CD4-positive, alpha-beta T cell treated with Interleukin-15 for 1 hour (primary cell): ENCODE measurements at regions not wholly inside any gene's neighbourhood (a gene's known extent, or its start where the extent isn't known, plus 50 kb on each side); places are given as distances from the start of the nearest gene placed in this dataset.
"Not testable (repeated sequence)": the region's sequence is repeated elsewhere in the genome, so short reads cannot be mapped to it uniquely, and the experiment has no call there.

ENCODE experiments used
- DNase-seq: peaks from one replicate; pipeline ENCODE4 v3.0.0-alpha.2; 2020

DNA sequence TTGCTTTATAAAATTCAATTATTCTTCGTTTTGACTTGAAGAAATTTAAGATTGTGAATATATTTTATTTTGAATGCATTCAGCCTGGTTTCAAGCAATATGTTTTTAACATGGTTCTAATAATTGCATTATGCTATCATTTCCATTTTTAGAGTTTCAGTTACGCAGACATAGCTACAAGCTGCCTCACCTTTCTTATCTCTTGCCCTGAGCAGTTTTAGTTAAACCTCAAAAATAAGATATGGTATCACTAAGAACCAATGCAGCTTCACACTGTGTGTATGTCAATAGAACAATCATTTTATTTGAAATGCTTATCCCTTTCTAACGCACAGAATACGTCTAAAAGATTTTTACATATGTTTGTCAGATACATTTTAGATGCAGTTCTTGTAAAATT lies 632.6 kb upstream of the KCND2 start:
- DNase-seq, result no peak

DNA sequence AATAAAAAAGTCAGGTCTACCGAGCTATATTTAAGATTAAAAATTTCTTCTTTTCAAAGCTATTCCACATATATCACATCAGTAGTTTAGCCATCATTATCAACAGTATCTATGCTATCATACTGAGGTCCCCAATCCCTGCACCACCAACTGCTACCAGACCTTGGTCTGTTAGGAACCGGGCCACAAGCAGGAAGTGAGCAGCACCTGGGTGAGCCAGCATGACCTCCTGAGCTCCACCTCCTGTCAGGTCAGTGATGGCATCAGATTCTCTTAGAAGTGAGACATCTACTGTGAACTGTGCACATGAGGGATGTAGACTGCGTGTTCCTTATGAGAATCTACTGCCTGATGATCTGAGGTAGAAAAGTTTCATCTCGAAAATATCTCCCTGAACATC lies 632.1 kb upstream of the KCND2 start:
- DNase-seq, result no peak

DNA sequence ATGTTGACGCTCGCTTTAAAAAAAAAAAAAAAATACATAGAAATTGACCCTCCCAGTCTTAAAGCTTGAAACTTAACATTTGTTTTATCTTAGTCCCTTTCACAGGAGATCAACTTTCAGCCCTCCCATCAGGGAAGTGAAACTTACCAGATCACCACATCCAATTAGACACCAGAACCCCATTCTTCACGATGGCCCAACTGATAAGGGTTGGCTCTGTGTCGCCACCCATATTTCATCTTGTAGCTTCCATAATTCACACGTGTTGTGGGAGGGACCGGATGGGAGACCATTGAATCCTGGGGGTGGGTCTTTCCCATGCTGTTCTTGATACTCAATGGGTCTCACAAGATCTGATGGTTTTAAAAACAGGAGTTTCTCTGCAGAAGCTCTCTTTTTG lies 629.4 kb upstream of the KCND2 start:
- DNase-seq, result no peak

DNA sequence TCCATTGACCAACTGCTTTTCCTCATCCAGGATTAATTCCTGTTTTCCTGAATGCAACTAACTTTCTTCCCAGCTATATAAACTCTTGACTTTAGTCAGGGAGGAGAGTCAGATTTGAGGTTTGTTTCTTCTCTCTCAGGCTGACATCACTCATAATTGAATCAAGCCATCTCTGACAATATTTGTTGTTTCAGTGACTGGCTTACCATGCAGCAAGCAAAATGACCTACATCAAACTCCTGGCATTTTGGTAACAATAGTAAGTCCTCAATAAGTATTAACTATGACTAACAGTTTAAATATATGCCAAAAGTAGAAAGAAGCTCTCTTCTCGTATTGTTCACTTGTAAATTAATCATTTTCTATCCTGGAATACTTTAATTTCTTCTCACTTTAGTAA lies 625.7 kb upstream of the KCND2 start:
- no peak for DNase-seq

DNA sequence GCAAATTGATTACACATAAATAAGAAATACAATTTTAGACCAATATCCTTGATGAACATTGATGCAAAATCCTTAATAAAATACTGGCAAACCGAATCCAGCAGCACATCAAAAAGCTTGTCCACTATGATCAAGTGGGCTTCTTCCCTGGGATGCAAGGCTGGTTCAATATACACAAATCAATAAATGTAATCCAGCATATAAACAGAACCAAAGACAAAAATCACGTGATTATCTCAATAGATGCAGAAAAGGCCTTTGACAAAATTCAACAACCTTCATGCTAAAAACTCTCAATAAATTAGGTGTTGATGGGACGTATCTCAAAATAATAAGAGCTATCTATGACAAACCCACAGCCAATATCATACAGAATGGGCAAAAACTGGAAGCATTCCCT lies 624.2 kb upstream of the KCND2 start:
- DNase-seq, result not testable (repeated sequence)

DNA sequence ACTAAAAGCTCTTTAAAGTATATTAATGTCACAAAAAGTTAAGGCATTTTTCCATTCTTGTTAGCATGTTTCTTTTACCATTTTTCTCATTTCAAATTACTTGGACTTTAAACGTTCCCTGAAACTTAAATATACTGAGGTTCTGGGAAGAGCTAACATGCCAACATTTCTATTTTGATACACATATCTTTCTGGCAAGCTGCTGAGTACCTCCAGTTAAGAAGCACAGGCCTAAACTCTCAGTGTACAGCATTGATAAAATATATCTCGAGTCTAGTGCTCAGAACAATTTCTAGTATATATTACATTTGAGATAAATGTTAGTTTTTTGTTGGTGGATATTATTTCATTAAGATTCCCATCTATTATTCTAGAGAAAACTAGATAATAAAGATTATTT lies 612.9 kb upstream of the KCND2 start:
- DNase-seq, result no peak

DNA sequence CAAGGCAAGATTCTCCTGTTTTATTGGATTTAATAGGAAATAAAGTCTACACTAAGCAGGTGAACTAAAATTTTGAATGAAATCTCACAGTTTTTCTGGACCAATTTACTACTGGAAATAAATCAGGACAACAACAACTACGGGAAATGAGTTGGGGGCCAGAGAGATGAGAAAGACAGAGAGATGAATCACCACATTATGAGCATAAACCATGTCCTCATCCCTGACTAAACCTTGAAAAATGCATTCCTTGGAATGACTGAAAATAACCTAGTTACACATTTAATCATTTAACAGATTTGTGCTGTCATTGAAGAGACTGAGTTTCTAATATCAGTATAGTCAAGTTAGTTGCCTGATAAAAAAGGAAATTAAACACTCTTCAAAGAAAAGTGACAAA lies 608.4 kb upstream of the KCND2 start:
- DNase-seq, result no peak

DNA sequence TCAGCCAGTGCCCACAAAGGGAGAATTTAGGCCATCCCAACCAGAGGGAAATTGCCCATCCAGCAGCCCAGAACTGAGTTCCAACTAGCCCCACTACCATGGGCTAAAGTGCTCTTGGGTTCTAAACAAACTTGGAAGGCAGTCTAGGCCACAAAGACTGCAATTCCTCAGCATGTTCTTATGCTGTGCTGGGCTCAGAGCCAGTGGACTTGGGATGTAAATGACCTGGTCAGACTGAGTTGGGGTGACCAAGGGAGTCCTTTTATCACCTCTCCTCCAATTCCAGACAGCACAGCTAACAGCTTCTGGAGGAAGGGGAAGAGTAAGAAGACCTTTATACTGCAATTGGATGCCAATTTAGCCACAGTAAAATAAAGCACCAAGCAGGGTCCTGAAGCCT lies 607.2 kb upstream of the KCND2 start:
- DNase-seq, result no peak

DNA sequence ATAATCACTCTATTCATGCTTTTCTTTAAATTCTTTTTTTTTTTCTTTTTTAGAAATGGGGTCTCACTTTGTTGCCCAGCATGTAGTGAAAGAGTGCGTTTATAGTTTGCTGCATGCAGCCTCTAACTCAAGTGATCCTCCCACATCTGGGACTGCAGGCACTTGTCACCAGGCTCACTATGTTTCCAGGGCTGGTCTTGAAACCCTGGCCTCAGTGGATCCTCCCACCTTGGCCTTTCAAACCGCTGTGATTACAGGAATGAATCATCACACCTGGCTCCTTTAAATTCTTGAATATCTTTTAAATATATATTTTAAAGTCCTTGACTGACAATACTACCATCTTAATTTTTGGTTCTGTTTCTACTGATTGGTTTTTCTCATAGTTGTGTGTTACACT lies 591.6 kb upstream of the KCND2 start:
- DNase-seq, result no peak

DNA sequence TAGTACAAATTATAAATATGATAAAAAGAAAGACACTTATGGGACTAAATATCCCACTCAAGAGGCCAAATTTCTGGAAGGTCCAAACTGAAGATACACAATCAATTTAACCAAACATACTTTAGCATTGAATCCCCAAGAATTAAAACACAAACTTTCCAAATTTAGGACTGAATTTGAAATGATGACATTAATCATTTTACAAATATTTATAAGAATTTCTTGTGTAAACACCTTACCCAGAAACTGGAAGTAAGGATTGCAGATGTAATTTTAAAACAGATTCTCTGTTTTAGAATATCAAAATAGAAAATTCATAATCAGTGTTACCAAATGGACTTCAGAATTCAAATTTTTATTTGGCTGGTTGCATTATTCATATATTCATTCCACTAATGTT lies 588.2 kb upstream of the KCND2 start:
- no peak for DNase-seq

DNA sequence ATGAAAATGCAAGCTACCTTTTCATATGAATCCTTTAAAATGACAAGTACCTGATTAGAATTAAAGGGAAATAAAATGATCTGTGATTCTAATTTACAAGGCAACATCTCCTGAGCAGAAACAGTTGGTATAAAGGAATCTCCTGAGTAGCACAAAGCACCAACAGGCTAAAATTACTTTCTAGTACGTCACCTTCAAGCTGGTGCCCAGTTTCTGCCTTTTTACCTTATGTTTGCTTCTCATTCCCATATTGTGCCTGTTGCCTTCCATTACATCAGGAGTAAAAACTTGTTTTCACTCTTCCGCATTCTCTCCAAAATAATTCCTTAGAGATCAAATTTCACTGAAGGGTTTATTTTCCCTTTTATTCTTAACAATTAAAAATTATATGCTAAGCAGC lies 587.1 kb upstream of the KCND2 start:
- no peak for DNase-seq

DNA sequence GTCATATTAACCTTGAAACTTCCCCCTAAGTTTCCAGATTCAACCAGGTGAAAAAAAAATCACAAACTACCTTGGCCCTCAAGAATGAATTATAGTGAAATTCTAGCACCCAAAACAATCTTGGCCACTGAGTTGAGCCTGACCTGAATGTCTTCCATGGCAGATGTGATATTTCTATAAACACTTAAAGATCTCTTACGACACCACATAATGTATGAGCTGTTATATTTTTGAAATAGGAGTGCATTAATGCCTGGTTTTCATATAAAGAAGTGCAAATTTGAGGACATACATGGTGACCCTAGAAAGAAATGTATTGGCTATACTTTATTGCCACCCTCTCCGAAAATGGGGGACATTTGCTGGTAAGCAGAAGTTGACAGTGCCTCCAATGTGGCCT lies 584.1 kb upstream of the KCND2 start:
- DNase-seq, result no peak

DNA sequence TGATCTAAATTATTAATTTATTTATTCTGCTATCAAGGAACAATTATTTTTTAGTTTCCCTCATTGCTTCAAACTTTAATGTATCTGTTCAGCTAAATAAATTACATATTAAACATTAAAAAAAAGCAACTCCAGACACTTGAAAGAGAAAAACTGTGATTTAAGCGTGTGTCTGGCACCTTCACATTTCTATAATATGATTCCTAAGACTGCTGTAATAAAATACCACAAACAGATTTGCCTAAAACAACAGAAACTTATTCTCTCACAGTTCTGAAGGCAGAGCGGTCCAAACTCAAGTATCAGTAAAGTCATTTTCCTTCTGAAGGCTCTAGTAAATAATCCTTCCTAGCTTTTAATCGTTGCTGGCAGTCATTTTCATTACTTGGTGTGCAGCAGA lies 580.4 kb upstream of the KCND2 start:
- DNase-seq, result no peak

DNA sequence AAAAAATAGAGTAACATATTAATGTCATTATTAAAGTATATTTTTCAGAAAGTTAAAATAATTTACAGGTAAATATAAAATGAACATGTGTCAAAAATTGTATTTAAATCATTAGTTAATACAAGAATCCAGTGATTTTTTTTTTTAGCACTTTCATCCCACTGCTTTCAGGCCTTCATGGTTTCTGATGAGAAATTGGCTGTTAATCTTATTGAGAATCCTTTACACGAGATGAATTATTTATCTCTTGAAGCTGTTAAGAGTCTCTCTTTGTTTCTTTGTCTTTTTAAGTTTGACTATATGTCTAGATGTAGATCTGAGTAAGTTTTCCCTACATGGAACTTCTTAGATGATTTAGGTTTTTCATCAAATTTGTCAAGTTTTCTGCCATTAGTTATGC lies 578.5 kb upstream of the KCND2 start:
- DNase-seq, result no peak

DNA sequence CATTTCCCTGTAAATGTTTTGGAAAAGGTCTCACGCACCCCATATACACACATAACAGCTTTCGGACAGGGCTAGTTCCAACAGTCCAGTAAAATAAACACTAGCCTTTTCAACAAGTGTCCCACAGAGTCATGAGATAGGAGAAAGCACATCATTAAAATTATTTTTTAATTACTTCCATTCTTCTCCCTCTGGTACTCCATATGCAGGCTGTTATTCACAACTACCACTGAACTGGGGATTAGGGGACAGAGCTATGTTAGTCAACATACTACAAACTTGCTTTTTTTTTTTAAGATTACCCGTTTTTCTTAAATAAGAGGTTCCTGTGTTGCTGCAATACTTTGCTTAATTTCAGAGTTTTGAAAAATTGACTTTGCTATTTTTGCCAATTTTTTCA lies 576.6 kb upstream of the KCND2 start:
- no peak for DNase-seq

DNA sequence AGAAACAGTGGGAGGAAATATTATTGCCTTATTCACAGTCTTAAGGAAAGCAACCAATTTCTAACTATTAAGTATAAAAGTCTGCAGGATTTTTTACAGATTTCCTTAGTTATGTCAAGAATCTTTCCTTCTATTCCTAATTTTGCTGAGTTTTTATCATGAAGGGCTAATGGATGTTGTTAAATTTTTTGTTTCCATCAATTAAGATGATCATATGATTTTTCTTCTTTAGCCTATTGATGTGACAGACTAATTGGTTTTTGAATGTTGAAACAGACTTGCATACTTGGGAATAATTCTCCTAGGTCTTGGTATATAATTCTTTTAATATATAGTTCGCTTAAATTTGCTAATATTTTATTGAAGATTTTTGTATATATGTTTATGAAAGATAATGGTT lies 569.1 kb upstream of the KCND2 start:
- no peak for DNase-seq

DNA sequence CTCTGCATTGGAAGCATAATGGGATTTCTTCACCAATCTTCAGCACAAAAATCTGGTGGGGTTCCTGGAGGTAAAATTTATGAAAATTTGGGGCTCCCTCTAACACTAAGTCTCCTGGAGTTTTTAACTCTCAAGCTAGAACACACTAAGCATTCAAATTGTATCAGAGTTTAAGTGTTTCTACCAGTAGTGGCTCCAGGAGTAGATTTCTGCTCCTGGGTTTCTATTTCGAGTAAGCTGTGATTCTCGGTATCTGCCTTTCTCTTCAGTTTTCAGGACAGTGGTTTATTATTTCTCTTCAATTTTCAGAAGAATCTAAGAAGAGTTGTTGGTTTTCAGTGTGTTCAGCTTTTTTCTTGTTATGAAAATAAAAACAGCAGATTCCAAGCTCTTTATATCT lies 566.4 kb upstream of the KCND2 start:
- no peak for DNase-seq

DNA sequence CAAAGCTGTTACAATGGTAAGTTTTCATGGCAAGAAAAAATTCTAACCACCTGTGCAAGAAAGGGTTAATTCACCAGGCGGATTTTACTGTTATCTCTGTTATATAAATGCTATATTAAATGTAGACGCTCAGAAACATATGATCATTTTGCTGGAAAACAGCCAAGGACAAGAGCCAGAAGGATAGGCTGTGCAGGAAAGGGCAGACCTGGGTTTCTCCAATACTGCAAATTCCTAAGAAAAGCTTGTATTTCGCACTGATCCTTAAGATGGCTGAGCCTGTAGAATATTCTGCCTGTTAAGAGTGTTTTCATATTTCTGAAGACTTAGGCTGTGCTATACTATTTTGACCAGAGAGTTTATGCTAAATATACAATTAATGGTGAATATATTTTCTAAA lies 564.1 kb upstream of the KCND2 start:
- DNase-seq, result no peak

DNA sequence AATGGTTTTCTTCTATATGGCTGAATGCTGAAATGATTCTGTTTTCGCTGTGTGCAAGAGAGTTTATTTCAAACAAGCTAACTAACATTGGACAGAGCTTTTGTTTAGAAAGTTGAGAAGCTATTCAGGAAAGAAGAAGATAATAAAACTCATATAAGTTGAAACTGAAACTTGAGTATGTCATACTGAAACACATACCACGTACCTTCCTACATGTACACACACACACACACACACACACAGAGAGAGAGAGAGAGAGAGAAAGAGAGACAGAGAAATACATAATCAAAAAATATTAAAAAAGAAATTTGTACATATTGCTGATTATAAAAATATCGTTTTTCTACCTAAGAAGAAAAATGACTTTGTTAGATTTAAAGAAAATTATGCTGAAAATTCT lies 561.9 kb upstream of the KCND2 start:
- DNase-seq, result no peak

DNA sequence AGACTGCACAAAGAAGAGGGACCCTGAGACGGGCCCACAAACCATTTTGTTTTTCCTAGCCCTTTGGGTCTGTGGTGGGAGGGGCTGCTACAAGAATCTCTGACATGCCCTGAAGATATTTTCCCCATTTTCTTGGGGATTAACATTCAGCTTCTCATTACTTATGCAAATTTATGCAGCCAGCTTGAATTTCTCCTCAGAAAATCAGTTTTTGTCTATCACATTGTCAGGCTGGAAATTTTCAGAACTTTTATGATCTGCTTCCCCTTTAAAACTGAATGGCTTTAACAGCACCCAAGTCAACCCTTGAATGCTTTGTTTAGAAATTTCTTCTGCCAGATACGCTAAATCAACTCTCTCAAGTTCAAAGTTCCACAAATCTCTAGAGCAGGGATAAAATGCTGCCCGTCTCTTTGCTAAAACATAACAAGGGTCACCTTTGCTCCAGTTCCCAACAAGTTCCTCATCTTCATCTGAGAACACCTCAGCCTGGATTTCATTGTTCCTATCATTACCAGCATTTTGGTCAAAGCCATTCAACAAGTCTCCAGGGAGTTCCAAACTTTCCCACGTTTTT lies 560.0 kb upstream of the KCND2 start:
- DNase-seq, result no peak

DNA sequence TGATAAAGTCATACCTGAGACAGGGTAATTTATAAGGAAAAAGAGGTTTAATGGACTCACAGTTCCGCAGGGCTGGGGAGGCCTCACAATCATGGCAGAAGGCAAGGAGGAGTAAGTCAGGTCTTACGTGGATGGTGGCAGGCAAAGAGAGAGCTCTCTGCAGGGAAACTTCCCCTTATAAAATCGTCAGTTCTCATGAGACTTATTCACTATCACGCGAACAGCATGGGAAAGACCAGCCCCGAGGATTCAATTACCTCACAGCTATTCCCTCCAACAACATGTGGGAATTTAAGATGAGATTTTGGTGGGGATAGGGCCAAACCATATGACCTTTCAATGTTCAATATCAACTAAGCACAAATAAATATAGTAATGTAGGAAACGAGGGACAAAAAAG lies 559.4 kb upstream of the KCND2 start:
- no peak for DNase-seq

DNA sequence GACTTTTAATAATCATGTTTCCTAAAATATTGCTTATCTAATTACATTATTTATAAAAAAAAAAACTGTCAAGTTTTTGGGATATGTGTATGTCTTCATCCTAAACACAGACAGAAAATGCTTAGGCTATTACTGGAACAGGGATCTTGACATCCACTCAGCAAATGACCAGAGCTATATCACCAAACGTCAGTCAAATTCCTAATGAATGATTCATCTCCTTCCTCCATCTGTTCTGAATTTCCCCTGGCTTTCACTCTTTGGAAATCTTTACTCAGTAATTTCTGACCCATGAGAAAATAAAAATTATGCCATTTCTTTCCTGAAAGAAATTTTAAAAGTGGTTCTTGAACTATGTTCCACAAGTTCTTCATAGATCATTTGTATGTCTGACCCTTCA lies 552.4 kb upstream of the KCND2 start:
- no peak for DNase-seq

DNA sequence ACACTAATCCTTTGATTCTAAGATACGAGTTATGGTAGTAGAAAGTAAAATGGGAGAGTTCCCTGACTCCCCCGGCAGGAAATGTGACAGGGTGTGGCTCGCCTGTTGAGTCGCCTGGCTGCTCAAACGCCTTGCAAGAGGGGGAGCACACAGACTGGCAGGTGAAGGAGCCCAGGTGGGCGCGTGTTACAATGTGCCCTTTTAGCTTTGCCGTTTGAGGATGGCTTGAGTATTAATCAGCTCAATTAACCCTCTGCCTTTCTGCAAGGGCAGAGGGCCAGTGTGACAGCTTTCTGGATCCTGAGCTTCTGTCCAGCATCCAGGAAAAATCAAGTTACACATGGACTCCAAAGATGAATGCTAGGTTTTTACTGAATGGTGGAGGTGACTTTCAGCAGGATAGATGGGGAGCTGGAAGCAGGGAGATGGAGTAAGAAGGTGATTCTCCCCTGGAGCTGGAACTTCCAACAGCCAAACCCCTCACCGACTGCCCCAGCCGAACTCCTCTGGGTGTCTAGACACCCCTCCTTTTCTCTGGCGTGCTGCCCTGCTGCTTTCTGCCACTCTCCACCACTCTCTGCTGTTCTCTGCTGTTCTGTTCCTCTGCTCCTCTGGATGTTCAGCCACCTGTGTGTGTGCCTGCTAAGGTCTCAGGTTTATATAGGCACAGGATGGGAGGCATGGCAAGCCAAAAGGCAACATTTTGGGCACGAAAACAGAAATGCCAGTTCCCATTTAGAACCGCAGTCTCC lies 548.8 kb upstream of the KCND2 start:
- DNase-seq, result no peak

DNA sequence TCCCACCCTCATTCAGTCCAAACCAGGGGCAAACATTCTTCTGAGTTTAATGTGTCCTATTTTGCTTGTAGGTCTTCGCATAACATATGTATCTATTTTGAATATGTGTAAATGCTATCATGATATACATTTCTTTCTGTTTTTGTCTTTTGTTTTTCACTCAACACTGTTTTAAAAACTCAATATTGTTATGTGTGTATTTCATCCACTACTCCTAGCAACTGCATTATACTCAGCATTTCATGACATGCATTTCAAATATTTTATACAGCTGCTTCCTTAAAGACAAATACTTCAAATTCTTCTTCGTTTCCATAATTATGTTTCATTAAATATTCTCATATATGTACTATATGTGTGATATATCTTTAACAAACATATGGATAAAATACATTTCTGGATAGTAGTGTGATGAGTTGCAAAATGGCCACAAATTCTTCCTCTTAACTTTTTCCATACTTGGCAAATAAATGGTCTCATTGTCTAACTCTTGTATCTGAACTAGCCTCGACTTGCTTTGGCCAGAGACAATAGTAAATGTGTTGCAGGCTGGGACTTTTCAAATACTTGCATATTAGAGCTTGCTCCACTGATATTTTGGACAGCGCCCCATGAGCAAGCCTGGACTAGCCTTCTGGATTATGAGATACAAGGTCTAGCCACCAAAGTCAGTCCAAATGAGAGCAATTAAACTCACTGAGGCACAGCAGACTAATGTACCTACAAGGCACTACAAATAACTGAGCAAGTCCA lies 539.7 kb upstream of the KCND2 start:
- DNase-seq, result no peak

DNA sequence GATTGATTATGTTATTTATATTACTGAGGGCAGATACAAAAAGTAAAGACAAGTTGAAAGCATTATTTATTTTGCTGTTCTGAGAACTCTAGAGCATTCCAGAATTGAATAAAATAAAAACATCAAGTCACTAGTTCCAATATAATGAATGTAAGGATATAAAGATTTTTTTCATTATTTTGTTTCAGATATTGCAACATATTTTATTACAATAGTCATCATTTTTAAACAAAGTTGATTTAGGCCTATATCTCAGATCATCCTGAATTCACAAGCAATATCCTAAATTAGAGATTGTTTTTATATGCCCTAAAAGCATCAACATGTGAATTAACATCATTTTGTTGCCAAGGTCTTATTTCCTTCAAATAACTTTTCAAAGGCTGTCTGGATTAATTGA lies 535.6 kb upstream of the KCND2 start:
- no peak for DNase-seq
